GM18873 (cell line): ENCODE measurements at regions not wholly inside any gene's neighbourhood (a gene's known extent, or its start where the extent isn't known, plus 50 kb on each side); places are given as distances from the start of the nearest gene placed in this dataset.

ENCODE experiments used
- ATAC-seq: cut with Tn5 transposase; IDR thresholded peaks from one replicate; pipeline ENCODE4 v1.9.1; 2021; ENCODE audit warnings: mild to moderate bottlenecking, moderate library complexity, moderate number of reproducible peaks; ENCODE audit not compliant: unreplicated experiment, low FRiP score

DNA sequence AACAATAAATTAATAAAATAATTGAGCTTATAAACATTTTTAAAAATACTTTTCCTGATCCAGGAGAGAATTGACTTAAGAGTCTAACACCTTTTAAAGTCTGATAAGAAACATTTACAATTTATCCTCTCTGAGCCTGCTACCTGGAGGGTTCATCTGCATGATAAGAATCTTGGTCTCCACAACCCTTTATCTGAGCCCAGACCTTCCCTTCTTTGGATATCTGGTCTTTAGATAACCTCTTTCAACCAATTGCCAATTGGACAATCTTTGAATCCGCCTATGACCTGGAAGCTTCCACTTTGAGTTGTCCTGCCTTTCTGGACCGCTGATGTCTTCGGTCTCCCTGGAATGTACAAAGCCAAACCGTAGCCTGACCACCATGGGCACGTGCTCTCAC lies 1393.3 kb upstream of the TMEM132C start:
- ATAC-seq, result no peak

- ATAC-seq, result no peak
These were observed 1392.4 kb upstream of the TMEM132C start for GRCh38 chr12:126874427-126875026.

DNA sequence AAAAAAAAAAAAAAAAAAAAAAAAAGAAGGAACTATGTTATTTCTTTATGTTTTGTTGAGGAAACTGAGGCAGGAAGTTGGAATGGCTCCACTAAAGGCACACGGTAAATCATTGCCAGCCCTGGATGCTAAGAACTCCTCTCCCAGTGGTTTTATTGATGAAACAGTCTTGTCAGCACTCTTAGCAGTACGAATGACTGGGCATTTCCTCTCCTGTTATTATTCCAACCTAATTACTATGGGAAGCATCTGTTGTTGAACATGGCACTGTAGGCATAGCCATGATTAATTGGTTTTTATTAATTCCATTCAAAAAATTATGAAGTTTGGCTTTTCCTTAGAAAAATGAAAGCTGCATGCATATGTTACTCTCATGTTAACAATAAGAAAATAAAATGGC lies 1387.1 kb upstream of the TMEM132C start:
- no peak for ATAC-seq

DNA sequence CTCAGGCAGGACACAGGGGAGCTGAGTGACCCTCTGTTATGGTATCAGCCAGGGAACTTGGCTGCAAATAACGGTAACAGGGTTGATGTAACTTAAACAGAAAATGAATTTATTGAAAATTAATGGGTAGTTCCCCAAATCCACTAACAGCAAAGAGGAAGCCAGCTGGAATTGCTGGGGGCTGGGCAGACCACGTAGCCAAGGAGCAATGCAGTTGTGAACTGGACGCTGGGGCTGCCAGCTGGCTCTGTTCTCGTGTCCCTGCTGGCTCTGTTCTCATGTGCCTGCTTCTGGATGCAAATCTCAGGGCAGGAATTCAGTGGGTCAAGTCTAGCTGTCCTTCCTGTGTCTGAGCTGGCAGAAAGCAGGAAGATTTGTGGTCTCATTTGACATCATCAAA lies 1383.3 kb upstream of the TMEM132C start:
- no peak for ATAC-seq

DNA sequence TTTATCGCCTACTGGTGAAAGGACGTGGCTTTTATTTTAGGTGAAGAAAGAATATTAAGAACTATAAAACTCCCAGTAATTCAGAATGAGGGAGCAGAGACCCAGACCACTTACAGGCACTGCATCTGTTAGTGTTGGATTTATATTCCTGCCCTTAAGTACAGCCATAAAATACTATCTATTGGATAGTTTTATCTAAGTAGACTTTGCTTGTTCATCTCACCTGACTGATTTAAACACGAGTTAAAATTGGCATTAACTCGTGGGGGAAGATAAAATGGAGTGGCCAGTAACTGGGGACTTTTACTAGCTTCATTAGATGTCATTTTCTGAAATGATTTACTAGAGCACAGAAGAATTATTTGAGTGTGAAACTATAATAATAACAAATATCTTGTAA lies 1377.5 kb upstream of the TMEM132C start:
- ATAC-seq, result no peak

- no peak for ATAC-seq
These were observed 1376.9 kb upstream of the TMEM132C start for GRCh38 chr12:126890097-126890496.

GRCh38 chr12:126891789-126892188 lies 1375.2 kb upstream of the TMEM132C start:
- no peak for ATAC-seq

DNA sequence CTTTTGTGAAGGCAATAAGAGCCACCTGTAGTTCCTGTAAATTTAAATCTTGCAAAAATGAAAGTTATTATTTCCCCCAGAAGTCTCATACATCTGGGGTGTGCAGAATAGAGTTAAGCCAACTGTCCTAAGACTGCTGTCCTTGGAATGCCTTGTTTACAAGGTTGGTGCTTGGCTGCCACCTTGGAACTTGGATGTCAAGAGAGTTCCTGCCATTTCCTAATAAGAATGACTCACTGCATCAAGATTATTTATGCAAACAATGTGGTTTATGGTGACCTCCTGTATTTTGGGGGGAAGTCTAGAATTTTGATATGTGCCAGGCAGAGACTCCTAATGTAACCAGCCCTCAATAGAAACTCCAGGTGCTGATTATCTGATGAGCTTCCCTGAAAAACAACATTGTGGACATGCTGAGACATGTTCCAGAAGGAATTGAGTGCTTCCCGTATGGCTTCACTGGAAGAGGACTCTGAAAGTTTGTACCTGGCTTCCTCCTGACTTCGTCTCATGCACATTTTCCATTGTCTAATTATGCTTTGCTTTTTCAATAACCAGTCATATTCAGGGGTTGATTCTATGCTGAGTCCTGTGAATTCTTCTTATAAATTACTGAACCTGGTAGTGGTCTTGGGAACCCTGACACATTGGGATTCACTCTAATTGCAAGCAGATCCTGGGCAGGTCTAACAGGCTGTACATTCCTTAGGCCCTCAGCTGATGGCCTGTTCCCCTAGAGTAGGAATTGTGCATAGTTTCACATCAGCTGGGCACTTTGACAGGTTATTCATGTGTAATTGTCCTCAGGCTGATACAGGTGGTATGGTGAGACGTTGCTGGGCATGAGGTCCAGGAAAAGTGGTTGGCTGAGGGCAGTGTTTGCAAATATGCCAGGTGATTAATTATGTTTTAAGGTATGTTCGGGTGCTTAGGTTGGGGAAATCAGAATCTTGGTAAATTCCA lies 1370.7 kb upstream of the TMEM132C start:
- ATAC-seq, result no peak

GRCh38 chr12:126897102-126897501 lies 1369.9 kb upstream of the TMEM132C start:
- no peak for ATAC-seq

DNA sequence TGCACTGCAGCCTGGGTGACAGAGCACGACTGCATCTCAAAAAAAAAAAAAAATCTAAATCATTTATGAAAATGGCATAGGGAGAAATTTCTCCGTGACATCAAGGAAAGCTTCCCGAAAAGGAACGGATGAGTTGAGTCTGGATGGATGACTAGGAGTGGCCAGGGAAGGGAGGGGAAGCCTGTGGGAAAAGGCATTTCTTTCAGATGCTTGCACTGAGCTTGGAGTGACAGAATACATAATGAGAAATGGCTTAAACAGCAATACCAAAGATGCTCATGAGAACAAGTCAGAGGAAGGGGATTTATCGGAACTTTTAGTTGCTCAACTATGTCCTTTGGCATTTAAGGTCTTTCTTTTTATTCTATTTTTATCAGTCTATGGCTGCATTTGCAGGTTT lies 1369.2 kb upstream of the TMEM132C start:
- ATAC-seq, result no peak

DNA sequence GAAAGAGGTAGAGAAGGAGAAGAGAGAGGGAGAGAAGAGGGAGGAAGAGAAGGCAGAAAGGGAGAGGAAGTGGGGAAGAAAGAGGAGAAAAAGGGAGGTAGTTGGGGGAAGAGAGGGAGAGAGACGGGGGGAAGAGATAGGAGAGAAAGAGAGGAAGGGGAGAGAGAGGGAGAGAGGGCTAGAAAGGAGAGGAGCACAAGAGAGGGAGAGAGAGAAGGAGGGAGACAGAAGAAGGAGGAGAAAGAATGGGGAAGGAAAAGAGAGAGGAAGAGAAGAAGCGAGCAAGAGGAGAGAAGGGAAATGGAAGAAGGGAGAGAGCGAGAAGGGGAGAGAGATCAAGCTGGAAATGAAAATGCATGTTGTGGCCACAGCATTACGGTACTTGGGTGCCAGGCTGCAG lies 1368.4 kb upstream of the TMEM132C start:
- ATAC-seq, result no peak

DNA sequence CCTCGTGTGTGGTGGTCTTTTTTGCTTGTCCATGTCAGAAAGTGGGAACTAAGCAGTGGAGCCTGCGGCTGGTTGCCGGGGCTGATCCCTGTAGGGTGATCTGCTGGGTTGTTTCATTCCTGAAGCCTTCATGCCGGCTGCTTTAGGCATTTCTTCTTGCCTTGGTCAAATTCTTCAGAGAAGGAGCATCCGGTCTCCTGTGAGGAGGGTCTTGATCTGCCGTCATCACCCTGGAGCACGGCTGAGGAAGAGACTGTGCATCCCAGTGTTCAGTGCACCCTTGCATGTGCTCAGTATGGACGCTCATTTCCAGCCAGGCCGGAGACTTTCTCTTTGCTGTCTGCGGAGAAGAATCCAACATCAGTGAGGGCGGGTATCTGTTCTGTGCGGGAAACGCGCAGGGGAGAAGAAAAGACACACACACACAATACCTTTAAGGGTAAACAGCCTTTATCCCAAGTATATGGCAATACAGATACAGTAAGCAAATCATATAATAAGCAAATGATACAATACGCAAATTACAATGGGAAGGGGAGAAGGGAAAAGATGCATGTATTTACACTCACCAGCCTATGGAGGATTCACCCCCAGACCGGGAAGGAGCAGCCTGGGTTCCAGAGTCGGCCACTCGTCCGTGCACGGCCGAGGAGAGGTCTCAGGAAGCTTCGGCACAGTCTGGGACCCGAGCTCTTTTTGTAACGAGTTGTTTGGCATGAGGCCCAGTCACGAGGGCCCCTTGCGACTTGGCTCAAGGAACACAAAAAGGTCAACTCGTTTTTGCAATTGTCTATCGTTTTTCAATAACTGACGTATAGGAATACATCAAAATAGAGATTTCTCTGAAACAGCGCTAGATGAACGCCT lies 1366.8 kb upstream of the TMEM132C start:
- ATAC-seq, result no peak

DNA sequence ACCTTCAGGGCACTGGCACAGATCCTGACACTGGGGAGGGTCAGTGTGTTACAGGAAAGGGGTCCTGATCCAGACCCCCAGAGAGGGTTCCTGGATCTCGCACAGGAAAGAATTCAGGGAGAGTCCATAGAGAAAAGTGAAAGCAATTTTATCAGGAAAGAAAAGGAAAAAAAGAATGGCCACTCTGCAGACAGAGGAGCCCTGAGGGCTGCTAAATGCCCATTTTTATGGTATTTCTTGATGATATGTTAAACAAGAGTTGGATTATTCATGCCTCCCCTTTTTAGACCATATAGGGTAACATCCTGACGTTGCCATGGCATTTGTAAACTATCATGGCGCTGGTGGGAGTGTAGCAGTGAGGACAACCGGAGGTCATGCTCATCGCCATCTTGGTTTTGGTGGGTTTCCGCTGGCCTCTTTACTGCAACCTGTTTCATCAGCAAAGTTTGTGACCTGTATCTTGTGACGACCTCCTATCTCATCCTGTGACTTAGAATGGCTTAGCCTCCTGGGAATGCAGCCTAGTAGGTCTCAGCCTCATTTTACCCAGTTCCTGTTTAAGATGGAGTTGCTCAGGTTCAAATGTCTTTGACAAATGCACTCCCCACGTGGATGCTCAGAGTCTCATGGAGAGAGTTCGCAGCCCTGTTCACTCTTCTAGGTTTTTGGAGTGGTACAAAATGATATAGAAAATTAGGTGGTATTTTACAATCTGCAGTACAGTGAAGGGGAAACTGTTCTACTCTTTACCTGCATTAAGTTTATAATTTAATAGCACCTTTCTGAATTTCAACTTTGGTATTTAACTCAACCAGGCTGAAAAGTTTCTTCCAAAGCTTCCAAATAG lies 1363.7 kb upstream of the TMEM132C start:
- no peak for ATAC-seq

DNA sequence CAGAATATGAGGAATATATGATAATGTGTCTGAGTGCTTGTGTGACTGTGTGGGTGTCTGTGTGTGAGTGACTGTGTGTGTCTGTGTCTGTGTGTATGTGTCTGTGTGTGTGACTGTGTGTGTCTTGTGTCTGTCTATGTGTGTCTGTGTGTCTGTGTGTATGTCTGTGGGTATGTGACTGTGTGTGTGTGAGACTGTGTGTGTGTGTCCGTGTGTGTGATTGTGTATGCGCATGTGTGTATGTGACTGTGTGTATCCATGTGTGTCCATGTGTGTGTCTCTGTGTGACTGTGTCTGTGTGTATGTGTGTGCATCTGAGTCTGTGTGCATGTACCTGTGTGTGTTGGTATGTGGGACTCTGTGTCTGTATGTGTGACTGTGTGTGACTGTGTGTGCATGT lies 1361.2 kb upstream of the TMEM132C start:
- ATAC-seq, result no peak

DNA sequence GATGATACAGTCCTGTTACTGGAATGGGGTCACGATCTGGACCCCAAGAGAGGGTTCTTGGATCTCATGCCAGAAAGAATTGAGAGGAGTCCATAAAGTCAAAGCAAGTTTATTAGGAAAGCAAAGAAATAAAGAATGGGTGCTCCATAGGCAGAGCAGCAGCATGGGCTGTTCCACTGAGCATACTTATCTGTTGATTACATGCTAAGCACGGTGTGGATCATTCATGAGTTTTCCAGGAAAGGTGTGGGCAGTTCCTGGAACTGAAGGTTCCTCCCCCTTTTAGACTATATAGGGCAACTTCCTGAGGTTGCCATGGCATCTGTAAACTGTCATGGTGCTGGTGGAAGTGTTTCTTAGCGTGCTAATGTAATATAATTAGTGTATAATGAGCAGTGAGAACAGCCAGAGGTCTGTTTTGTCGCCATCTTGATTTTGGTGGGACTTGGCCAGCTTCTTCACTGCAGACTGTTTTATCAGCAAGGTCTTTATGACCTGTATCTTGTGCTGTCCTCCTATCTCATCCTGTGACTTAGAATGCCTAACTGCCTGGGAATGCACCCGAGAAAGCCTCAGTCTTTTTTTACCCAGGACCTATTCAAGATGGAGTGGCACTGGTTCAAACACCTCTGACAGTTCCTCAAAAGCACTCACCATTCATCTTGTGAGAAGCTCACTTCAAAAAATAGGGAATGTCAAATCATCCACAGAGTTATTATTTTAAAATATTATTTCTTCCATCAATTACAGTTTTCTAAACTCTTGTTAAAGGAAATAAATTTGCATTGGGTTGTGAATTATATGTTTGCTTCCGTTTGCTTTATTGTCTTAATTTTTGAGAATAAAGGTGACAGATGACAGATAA lies 1358.8 kb upstream of the TMEM132C start:
- no peak for ATAC-seq

DNA sequence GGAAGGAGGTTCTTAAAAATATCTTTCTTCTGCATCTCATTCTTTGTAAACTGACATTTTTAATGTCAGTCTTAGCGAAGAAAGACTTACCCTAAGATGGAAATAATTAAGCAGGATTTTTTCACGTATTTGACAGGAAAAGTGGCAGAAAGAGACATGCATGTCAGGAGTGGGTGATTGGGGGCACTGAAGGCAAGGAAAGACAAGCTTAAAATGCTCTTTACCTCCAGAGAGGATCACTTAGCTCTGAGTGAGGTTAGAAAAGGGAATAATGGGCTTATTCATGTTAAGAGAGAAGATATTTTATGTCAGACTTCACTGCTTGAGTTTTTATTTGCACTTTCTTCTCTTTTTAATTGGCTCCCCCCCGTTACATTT lies 1358.2 kb upstream of the TMEM132C start:
- ATAC-seq, result no peak

DNA sequence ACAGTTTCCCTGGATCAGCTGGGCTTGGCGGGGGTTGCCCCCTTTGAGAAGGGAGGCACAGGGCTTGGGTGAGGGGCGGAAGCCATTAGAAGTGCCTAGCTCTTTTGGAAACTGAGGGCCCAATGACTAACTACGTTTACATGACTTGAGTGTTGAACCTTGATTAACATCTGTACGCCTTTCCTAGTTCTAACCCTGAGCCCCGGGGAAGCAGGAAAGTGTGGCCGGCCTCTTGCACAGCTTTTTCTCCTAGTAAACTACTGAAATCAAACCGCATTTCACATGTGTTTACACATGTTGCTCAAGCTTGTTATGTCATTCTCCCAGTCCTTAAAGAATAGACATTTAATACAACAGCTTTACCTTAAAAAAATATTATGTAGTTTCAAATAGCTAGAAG lies 1356.4 kb upstream of the TMEM132C start:
- no peak for ATAC-seq

- ATAC-seq, result no peak
These were observed 1354.9 kb upstream of the TMEM132C start for GRCh38 chr12:126912111-126912510.

DNA sequence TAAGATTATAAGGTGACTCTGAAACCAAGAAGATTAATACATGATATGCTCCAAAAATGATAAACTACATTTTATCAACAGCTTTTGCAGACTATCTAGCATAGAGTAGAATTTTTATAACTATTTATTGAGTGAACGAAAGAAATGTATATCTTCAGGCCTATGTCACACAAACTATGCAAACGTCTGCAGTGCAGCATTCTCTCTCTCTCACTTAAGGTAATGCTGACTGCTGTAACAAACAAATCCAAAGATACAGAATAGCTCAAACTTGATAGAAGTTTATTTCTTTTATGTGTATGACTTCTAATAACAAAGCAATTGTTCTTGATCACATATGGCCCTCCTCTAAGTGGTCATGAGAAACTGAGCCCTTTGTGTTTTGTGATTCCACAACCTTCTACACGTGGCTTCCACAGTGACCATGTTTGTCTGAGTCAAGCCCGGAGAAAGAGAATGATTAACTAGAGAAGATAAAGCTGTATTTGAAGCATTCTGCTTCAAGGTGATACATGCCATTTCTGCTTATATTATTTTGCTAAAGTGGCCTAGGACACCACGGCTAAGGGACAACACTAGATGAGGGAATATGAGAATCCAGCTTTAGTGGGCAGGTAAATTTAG lies 1352.7 kb upstream of the TMEM132C start:
- ATAC-seq, result no peak
